ENCODE measurements at regions not wholly inside any gene's neighbourhood (a gene's known extent, or its start where the extent isn't known, plus 50 kb on each side); places are given as distances from the start of the nearest gene placed in this dataset.

DNA sequence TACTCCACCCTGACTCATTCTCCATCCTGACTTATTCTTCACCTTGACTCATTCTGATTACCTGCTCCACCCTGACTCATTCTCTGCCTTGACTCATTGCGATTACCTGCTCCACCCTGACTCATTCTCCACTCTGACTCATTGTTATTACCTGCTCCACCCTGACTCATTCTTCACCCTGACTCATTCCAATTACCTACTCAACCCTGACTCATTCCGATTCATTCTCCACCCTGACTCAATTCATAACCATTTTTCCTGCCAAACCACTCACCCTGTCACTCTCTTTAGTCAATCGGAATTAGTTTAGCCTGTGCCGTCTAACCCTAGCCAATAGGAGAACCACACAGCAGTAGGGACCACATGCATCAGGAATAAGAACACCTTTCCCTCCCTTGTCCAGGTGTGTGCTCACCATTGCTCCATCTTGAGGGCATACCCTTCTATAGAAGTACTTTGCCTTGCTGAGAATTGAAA is 1227.4 kb upstream of the PCDH20 start:
- Histone ChIP-seq H2AFZ (ENCODE audit: low read length) (no peak overlapping the region), H3K9ac (ENCODE audit: insufficient read depth, low read depth, low read length) (no peak overlapping the region), H4K20me1 (ENCODE audit: insufficient read depth, low read length) (no peaks in the 10 kb centered on the region), H3K27me3 (ENCODE audit: control insufficient read depth in 1 of 2, insufficient read depth in 2 of 2, low read length in 2 of 2) (no peaks in the 10 kb centered on the region), H3K9me3 (ENCODE audit: low read length) (0 out of 2 replicates have a peak, but pooled peaks cover 6% of the 10 kb centered on the region), H3K4me2 (ENCODE audit: low read depth, low read length) (no peak overlapping the region), H3K4me3 (replicated peaks in 1 of 3; ENCODE audit: insufficient read depth in 1 of 3, low read depth in 2 of 3, low read length in 3 of 3) (no peak overlapping the region), H3K79me2 (ENCODE audit: insufficient read depth, low read length) (no peaks in the 10 kb centered on the region), H3K4me1 (ENCODE audit: insufficient read depth, low read length) (no peaks in the 10 kb centered on the region), H3K27ac (ENCODE audit: extremely low read length, insufficient read depth, low read length) (no peak overlapping the region), H3K36me3 (replicated peaks in 1 of 2; ENCODE audit: control insufficient read depth in 1 of 2, insufficient read depth in 2 of 2, low read length in 2 of 2) (no peaks in the 10 kb centered on the region)
- BruUV-seq (replicated peaks), result no TSS peak
- no peak for FAIRE-seq
- DNase-seq (ENCODE audit: low spot score), result peak; percentile 5
- intact Hi-C loops (cut with micrococcal nuclease; ENCODE audit: unreplicated experiment) (no loop called here), in situ Hi-C loops (cut with HindIII; ENCODE audit: extremely low pct_ligation_motif_present, low pct_unique_long_range_greater_than_20kb) (no loop called here)
- POLR2A ChIA-PET, result no interaction called here
- 47% methylated on average over 4 of the region's 4 CpGs for WGBS (ENCODE audit: low lambda C conversion rate)
- CTCF ChIA-PET (ENCODE audit: low intra/inter-chr PET ratio, low total read pairs), result no interaction called here
- ATAC-seq, result no peak
- TF ChIP-seq SETDB1 (CRISPR knock-in tag; IDR thresholded peaks at IDR 0.05; ENCODE audit: borderline replicate concordance) (no peak), FOSL2 (CRISPR knock-in tag; IDR thresholded peaks at IDR 0.05) (peak; percentile 72)

DNA sequence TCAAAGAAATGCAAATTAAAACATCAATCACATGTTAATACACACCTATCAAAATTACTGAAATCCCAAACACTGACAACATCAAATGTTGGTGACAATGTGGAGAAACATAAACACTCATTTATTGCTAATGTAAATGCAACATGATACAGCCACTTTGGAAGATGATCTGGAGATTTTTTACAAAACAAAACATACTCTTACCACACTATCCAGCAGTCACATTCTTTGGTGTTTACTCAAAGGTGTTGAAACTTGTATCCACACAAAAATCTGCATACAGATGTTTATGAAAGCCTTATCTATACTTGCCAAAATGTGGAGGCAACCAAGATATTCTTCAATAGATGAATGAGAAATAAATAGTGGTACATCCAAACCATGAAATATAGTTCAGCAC is 1219.5 kb upstream of the PCDH20 start:
- ChIA-PET CTCF (ENCODE audit: low intra/inter-chr PET ratio, low total read pairs) (no interaction called here), POLR2A (no interaction called here)
- no peak overlapping the region for H3K9ac ChIP-seq (ENCODE audit: insufficient read depth, low read depth, low read length)
- no peak overlapping the region for H2AFZ ChIP-seq (ENCODE audit: low read length)
- H3K27ac ChIP-seq (ENCODE audit: extremely low read length, insufficient read depth, low read length), result no peak overlapping the region
- BruUV-seq (replicated peaks), result no TSS peak
- H3K36me3 ChIP-seq (replicated peaks in 1 of 2; ENCODE audit: control insufficient read depth in 1 of 2, insufficient read depth in 2 of 2, low read length in 2 of 2), result no peaks in the 10 kb centered on the region
- DNase-seq (ENCODE audit: low spot score) (no peak), FAIRE-seq (no peak), ATAC-seq (no peak)
- intact Hi-C loops (cut with micrococcal nuclease; ENCODE audit: unreplicated experiment) (no loop called here), in situ Hi-C loops (cut with HindIII; ENCODE audit: extremely low pct_ligation_motif_present, low pct_unique_long_range_greater_than_20kb) (no loop called here)
- H3K4me3 ChIP-seq (replicated peaks in 1 of 3; ENCODE audit: insufficient read depth in 1 of 3, low read depth in 2 of 3, low read length in 3 of 3), result no peak overlapping the region
- TF ChIP-seq, protein P1, sequence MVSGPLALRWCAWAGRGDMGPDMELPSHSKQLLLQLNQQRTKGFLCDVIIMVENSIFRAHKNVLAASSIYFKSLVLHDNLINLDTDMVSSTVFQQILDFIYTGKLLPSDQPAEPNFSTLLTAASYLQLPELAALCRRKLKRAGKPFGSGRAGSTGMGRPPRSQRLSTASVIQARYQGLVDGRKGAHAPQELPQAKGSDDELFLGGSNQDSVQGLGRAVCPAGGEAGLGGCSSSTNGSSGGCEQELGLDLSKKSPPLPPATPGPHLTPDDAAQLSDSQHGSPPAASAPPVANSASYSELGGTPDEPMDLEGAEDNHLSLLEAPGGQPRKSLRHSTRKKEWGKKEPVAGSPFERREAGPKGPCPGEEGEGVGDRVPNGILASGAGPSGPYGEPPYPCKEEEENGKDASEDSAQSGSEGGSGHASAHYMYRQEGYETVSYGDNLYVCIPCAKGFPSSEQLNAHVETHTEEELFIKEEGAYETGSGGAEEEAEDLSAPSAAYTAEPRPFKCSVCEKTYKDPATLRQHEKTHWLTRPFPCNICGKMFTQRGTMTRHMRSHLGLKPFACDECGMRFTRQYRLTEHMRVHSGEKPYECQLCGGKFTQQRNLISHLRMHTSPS (CRISPR knock-in tag; IDR thresholded peaks at IDR 0.05; ENCODE audit: low read depth), result no peak
- no peaks in the 10 kb centered on the region for H3K27me3 ChIP-seq (ENCODE audit: control insufficient read depth in 1 of 2, insufficient read depth in 2 of 2, low read length in 2 of 2)
- H3K4me1 ChIP-seq (ENCODE audit: insufficient read depth, low read length), result no peaks in the 10 kb centered on the region
- no peaks in the 10 kb centered on the region for H4K20me1 ChIP-seq (ENCODE audit: insufficient read depth, low read length)
- H3K4me2 ChIP-seq (ENCODE audit: low read depth, low read length), result no peak overlapping the region
- H3K9me3 ChIP-seq (ENCODE audit: low read length), result no peaks in the 10 kb centered on the region
- no peaks in the 10 kb centered on the region for H3K79me2 ChIP-seq (ENCODE audit: insufficient read depth, low read length)
